AG10803 (cell line): ENCODE measurements at regions not wholly inside any gene's neighbourhood (a gene's known extent, or its start where the extent isn't known, plus 50 kb on each side); places are given as distances from the start of the nearest gene placed in this dataset.

Experiments
- DNase-seq: peaks from one replicate; pipeline ENCODE4 v3.0.0; 2010; ENCODE audit warnings: low read depth
- H3K4me3 ChIP-seq: 2 replicates; pipeline ENCODE4 v1.5.1; 2011; ENCODE audit warnings: mild to moderate bottlenecking, low read length, control low read depth
- CTCF ChIP-seq: conservative IDR thresholded peaks from 2 replicates; pipeline ENCODE4 v1.5.1; 2011; ENCODE audit warnings: mild to moderate bottlenecking, low read length, control low read depth, inconsistent platforms

- no peak for DNase-seq
- no peak for TF ChIP-seq CTCF
- H3K4me3 ChIP-seq = no peak overlapping the region
Observed at GRCh38 chr1:238954865-238955264, 431.5 kb upstream of the CHRM3 start.

GRCh38 chr1:238953448-238954010 is 432.8 kb upstream of the CHRM3 start:
- no peak for DNase-seq
- 0 out of 2 replicates have a peak, but pooled peaks have one; percentile 10 for TF ChIP-seq CTCF

GRCh38 chr1:238951809-238952208 is 434.6 kb upstream of the CHRM3 start:
- H3K4me3 ChIP-seq = no peak overlapping the region
- DNase-seq = peak; percentile 10
- no peak for TF ChIP-seq CTCF

More at GRCh38 chr1:238953448-238954010, 432.8 kb upstream of the CHRM3 start:
- H3K4me3 ChIP-seq = no peak overlapping the region

GRCh38 chr1:238950784-238951183 is 435.6 kb upstream of the CHRM3 start:
- DNase-seq = no peak
- no peak overlapping the region for H3K4me3 ChIP-seq
- no peak for TF ChIP-seq CTCF

- no peak overlapping the region for H3K4me3 ChIP-seq
- no peak for TF ChIP-seq CTCF
- no peak for DNase-seq
Observed at GRCh38 chr1:238950017-238950416, 436.4 kb upstream of the CHRM3 start.

- no peak for DNase-seq
- no peak overlapping the region for H3K4me3 ChIP-seq
- TF ChIP-seq CTCF = no peak
Observed at GRCh38 chr1:238944028-238944427, 442.3 kb upstream of the CHRM3 start.

- H3K4me3 ChIP-seq = no peak overlapping the region
- no peak for DNase-seq
- no peak for TF ChIP-seq CTCF
Observed at GRCh38 chr1:238927899-238928298, 458.5 kb upstream of the CHRM3 start.
